ENCODE measurements at regions not wholly inside any gene's neighbourhood (a gene's known extent, or its start where the extent isn't known, plus 50 kb on each side); places are given as distances from the start of the nearest gene placed in this dataset.

GRCh38 chr12:9276990-9277389, 68.8 kb upstream of the PZP start:
- DNase-seq (ENCODE audit: low spot score): no peak
- no peak for TF ChIP-seq CTCF (IDR thresholded peaks at IDR 0.05; ENCODE audit: extremely low read depth, missing control alignments)

GRCh38 chr12:9273276-9273675, 65.1 kb upstream of the PZP start:
- no peak for DNase-seq (ENCODE audit: low spot score)
- TF ChIP-seq CTCF (IDR thresholded peaks at IDR 0.05; ENCODE audit: extremely low read depth, missing control alignments): no peak

- DNase-seq (ENCODE audit: low spot score): no peak
- no peak for TF ChIP-seq CTCF (IDR thresholded peaks at IDR 0.05; ENCODE audit: extremely low read depth, missing control alignments)
These were observed 63.7 kb upstream of the PZP start for GRCh38 chr12:9271875-9272274.

- TF ChIP-seq CTCF (IDR thresholded peaks at IDR 0.05; ENCODE audit: extremely low read depth, missing control alignments): no peak
- no peak for DNase-seq (ENCODE audit: low spot score)
These were observed 56.4 kb upstream of the PZP start for GRCh38 chr12:9264546-9264945.

GRCh38 chr12:9260931-9261330, 52.7 kb upstream of the PZP start:
- no peak for TF ChIP-seq CTCF (IDR thresholded peaks at IDR 0.05; ENCODE audit: extremely low read depth, missing control alignments)
- DNase-seq (ENCODE audit: low spot score): no peak

- no peak for DNase-seq (ENCODE audit: low spot score)
- no peak for TF ChIP-seq CTCF (IDR thresholded peaks at IDR 0.05; ENCODE audit: extremely low read depth, missing control alignments)
These were observed 50.5 kb upstream of the PZP start for GRCh38 chr12:9258676-9259075.
